ENCODE measurements at regions not wholly inside any gene's neighbourhood (a gene's known extent, or its start where the extent isn't known, plus 50 kb on each side); places are given as distances from the start of the nearest gene placed in this dataset.

DNA sequence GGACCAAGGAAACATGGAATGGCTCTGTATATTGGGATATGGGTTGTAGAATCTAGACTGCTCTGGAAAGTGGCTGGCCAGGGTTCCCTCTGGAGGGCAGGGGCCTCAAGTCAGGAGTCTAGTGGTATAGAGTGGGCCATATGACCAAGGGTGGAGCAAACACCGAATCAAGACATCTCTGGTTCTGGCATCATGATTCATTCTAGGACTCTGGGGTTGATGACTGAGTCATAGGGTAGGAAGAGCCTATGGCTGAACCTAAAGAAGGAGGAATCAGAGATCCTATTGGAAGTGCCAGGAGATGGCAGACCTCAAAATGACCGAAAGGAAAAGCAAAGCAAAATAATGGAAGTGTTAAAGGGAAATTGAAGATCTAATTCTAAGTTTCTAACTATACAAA lies 356.4 kb upstream of the PRICKLE1 start (continued):
- TF ChIP-seq CTCF (IDR thresholded peaks at IDR 0.05; ENCODE audit: low read depth, low read length, missing input control), result no peak
- no peak for TF ChIP-seq JUND (IDR thresholded peaks at IDR 0.05)
- TF ChIP-seq MAX (IDR thresholded peaks at IDR 0.05), result no peak

- Histone ChIP-seq H3K27ac (ENCODE audit: low read depth in 1 of 2, low read length in 2 of 2) (no peak overlapping the region), H3K9me3 (ENCODE audit: control insufficient read depth in 4 of 4, low read length in 3 of 4) (peaks cover 0 to 9% (median 0%) of the 10 kb centered on the region in 4 donors), H3K4me3 (ENCODE audit: low read depth in 1 of 3, low read length in 3 of 3) (no peak overlapping the region), H3K4me1 (ENCODE audit: control insufficient read depth in 4 of 4, insufficient read depth in 4 of 4, low read length in 3 of 4) (no peaks in the 10 kb centered on the region), H3K9ac (ENCODE audit: low read depth in 1 of 2, low read length in 2 of 2) (no peak overlapping the region), H3K27me3 (ENCODE audit: control insufficient read depth in 4 of 4, insufficient read depth in 4 of 4, low read length in 3 of 4) (no peaks in the 10 kb centered on the region), H3K36me3 (ENCODE audit: control insufficient read depth in 4 of 4, insufficient read depth in 3 of 4, low read depth in 1 of 4, low read length in 3 of 4) (no peaks in the 10 kb centered on the region)
- DNase-seq (ENCODE audit: low spot score), result no peak
- no peak for TF ChIP-seq CTCF (IDR thresholded peaks at IDR 0.05; ENCODE audit: low read depth, low read length, missing input control)
- TF ChIP-seq FOXA1 (IDR thresholded peaks at IDR 0.05), result no peak
- TF ChIP-seq HNF4G (IDR thresholded peaks at IDR 0.05), result no peak
- TF ChIP-seq YY1 (IDR thresholded peaks at IDR 0.05), result no peak
- no peak for TF ChIP-seq FOXA2 (IDR thresholded peaks at IDR 0.05)
- no peak for TF ChIP-seq NR2F2 (IDR thresholded peaks at IDR 0.05)
- no peak for TF ChIP-seq MAX (IDR thresholded peaks at IDR 0.05)
- no peak for TF ChIP-seq ATF3 (IDR thresholded peaks at IDR 0.05)
- no peak for TF ChIP-seq HNF4A (conservative IDR thresholded peaks at IDR 0.05)
- no peak for TF ChIP-seq RXRA (IDR thresholded peaks at IDR 0.05)
- no peak for TF ChIP-seq ZBTB33 (IDR thresholded peaks at IDR 0.05)
- no peak for TF ChIP-seq REST (IDR thresholded peaks at IDR 0.05)
- no peak for TF ChIP-seq SP1 (IDR thresholded peaks at IDR 0.05)
- 48% methylated on average over 2 of the region's 2 CpGs for WGBS
Measured at GRCh38 chr12:42944516-42944915, 355.0 kb upstream of the PRICKLE1 start.

Measured in liver (tissue), 8 donors.